Upper lobe of left lung (tissue), 4 donors: ENCODE measurements at regions not wholly inside any gene's neighbourhood (a gene's known extent, or its start where the extent isn't known, plus 50 kb on each side); places are given as distances from the start of the nearest gene placed in this dataset.

Experiments used
- EP300 ChIP-seq, 4 donors: sonication (generic); formaldehyde crosslinking; IDR thresholded peaks; one replicate each; pipeline ENCODE4 v1.5.1; 2017; ENCODE audit warnings: antibody characterized with exemption in 4 of 4, control low read depth in 2 of 4
- POLR2A ChIP-seq, 4 donors: fragments of 450-650 bp; IDR thresholded peaks; one replicate each; pipeline ENCODE4 v1.5.1; 2016 to 2017; ENCODE audit warnings: antibody characterized with exemption in 4 of 4, mild to moderate bottlenecking in 2 of 4
- POLR2AphosphoS5 ChIP-seq, 2 donors: sonication (generic); formaldehyde crosslinking; IDR thresholded peaks; one replicate each; pipeline ENCODE4 v1.5.1; 2017; ENCODE audit warnings: antibody characterized with exemption in 2 of 2
- TF ChIP-seq, protein P1 (sequence below), 6 experiments: fragments of 450-650 bp in 4 of 6; fragments of 200-600 bp in 2 of 6; sonication (generic) in 2 of 6; IDR thresholded peaks; one replicate each; pipeline ENCODE4 v1.5.1; 2016 to 2019; ENCODE audit warnings: antibody characterized with exemption in 6 of 6

DNA sequence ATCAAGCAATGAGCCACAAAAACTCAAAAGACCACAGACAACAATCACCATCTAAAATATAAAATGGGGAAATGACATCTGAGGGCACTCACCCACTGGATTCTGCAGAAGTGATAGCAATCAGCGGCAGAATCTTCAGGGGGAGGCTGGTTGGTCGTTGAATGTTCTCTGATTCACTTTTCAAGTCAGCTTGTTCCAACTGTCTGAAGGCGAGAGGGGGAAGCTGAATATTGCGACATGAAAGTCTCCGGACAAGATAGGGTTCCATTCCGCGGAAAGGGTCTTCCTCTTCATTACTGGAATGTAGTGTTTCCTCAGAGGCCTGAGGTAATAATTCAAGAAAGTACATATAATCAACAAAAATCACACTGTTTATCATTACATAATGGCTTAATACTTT, 94.9 kb upstream of the PDE4D start:
- no peak for TF ChIP-seq POLR2A (IDR thresholded peaks at IDR 0.05)
- TF ChIP-seq, protein P1, sequence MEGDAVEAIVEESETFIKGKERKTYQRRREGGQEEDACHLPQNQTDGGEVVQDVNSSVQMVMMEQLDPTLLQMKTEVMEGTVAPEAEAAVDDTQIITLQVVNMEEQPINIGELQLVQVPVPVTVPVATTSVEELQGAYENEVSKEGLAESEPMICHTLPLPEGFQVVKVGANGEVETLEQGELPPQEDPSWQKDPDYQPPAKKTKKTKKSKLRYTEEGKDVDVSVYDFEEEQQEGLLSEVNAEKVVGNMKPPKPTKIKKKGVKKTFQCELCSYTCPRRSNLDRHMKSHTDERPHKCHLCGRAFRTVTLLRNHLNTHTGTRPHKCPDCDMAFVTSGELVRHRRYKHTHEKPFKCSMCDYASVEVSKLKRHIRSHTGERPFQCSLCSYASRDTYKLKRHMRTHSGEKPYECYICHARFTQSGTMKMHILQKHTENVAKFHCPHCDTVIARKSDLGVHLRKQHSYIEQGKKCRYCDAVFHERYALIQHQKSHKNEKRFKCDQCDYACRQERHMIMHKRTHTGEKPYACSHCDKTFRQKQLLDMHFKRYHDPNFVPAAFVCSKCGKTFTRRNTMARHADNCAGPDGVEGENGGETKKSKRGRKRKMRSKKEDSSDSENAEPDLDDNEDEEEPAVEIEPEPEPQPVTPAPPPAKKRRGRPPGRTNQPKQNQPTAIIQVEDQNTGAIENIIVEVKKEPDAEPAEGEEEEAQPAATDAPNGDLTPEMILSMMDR (IDR thresholded peaks at IDR 0.05), result no peak
- no peak for TF ChIP-seq EP300 (IDR thresholded peaks at IDR 0.05)
- no peak for TF ChIP-seq POLR2AphosphoS5 (IDR thresholded peaks at IDR 0.05)
